ENCODE measurements at regions not wholly inside any gene's neighbourhood (a gene's known extent, or its start where the extent isn't known, plus 50 kb on each side); places are given as distances from the start of the nearest gene placed in this dataset.

DNA sequence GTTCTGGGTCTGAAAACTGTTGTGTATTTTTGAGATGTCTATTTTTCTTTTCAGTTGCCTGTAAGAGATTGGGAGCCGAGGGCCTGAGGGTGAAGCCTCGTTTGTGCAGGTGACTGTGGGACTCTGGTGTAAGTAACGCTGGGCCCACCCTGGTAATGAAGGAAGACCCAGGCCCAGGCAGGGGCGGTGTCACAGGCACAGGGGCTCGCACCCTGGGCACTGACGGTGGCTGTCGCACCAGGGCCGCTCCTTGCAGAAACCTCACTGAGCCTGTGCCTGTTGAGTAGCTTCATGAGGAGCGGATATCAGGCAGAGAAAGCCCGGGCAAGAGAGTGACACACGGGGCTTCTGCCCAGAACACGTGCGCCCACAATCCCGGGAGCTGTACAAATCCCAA, 541.4 kb downstream of the TRIML1 start:
- DNase-seq (ENCODE audit: low read depth), result no peak
- TF ChIP-seq, protein P1, sequence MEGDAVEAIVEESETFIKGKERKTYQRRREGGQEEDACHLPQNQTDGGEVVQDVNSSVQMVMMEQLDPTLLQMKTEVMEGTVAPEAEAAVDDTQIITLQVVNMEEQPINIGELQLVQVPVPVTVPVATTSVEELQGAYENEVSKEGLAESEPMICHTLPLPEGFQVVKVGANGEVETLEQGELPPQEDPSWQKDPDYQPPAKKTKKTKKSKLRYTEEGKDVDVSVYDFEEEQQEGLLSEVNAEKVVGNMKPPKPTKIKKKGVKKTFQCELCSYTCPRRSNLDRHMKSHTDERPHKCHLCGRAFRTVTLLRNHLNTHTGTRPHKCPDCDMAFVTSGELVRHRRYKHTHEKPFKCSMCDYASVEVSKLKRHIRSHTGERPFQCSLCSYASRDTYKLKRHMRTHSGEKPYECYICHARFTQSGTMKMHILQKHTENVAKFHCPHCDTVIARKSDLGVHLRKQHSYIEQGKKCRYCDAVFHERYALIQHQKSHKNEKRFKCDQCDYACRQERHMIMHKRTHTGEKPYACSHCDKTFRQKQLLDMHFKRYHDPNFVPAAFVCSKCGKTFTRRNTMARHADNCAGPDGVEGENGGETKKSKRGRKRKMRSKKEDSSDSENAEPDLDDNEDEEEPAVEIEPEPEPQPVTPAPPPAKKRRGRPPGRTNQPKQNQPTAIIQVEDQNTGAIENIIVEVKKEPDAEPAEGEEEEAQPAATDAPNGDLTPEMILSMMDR (IDR thresholded peaks at IDR 0.05; ENCODE audit: low read depth, low read length, missing control alignments), result no peak
- H3K4me3 ChIP-seq (ENCODE audit: low read depth, low read length), result no peak overlapping the region

DNA sequence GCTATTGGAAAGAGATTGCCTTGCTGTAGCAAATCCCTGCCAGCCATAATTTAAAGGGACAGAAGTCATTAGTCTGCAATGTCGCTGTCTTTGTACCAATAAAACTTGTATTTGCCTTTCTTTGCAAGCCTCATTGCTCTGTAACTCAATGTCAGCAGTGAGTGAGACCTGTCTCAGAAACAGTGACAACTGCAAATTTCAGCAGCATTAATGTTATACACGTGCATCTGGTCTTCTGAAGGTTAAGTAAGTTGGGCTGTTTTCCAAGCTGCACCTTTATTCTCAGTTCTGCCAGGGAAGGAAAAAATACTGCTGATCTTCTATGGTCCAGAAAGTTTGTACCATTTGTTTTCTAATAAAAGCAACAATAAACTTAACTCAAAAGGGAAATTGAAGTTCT, 543.1 kb downstream of the TRIML1 start:
- TF ChIP-seq, protein P1 (IDR thresholded peaks at IDR 0.05; ENCODE audit: low read depth, low read length, missing control alignments), result no peak
- no peak overlapping the region for H3K4me3 ChIP-seq (ENCODE audit: low read depth, low read length)
- no peak for DNase-seq (ENCODE audit: low read depth)

DNA sequence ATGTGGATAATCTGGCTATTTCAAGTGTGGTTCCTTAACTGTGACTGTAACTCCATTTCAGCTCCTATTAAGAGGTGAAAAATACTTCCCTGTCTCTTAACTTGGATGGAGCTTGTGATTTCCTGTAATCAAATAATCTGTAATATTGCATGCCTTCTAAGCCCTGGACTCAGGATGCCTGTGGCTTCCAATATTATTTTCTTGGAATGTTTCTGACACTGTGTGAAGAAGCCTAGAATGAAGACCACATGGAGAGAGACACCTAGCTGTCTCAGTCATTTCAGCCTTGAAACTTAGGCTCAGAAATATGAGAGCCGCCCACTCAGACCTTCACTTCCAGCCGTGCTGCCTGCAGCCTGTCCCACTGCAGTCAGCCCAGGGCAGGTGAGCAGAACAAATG, 544.3 kb downstream of the TRIML1 start:
- DNase-seq (ENCODE audit: low read depth), result no peak
- no peak overlapping the region for H3K4me3 ChIP-seq (ENCODE audit: low read depth, low read length)
- TF ChIP-seq, protein P1 (IDR thresholded peaks at IDR 0.05; ENCODE audit: low read depth, low read length, missing control alignments), result no peak

DNA sequence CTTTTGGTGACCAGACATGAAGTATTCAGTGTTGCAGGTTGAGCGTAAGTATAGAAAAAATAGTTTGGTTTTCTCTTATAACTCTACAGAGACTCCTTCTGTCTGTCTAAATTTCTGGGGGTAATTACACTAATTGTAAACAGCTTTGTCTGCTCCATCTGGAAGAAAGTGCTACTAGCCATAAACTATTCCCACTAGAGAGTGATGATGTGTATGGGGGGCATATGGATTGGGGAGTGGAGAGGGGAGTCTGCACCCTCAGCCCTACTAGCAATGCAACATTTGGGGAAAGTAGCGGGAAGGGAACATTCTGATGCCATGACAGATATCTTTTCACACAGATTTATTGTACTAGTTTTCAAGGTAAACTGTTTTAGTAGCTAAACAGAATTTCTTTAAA, 549.7 kb downstream of the TRIML1 start:
- H3K4me3 ChIP-seq (ENCODE audit: low read depth, low read length), result no peak overlapping the region
- no peak for DNase-seq (ENCODE audit: low read depth)
- TF ChIP-seq, protein P1 (IDR thresholded peaks at IDR 0.05; ENCODE audit: low read depth, low read length, missing control alignments), result no peak

DNA sequence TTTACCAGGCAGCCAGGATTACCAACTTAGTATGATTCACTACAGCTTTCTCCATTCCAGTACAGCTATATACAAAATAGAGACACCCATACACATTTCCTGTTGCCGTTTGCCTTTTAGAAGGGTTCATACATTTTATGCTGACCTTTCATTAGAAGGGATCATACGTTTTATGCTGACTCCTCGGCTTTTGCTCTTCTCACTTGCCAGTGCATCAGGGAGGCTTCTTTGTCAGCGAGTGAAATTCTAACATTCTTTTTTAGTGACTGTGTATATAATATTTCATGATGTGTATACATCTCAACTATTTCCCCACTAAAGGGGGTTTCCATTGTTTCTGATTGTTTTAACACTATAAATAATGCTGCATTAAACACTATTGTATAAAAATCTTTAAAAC, 552.6 kb downstream of the TRIML1 start:
- H3K4me3 ChIP-seq (ENCODE audit: low read depth, low read length), result no peak overlapping the region
- DNase-seq (ENCODE audit: low read depth), result no peak
- TF ChIP-seq, protein P1 (IDR thresholded peaks at IDR 0.05; ENCODE audit: low read depth, low read length, missing control alignments), result no peak

DNA sequence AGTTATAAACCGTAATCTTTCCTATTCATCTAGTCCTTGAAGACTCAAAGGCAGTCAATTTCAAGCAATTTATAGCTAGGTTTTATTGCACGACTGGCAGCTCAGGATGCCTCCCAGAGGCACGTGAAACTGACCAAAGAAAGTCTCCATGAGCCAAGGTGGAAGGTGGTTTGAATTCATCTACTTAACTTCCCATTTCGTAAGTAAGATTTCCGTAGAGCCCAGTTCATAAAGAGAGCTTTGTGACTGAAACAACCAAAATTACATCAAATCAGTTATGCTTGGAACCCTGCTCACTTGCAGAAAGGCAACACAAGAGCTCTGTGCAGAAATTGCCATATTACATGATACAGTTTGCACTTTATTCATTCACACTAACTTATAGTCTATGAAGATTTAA, 556.0 kb downstream of the TRIML1 start:
- no peak for DNase-seq (ENCODE audit: low read depth)
- TF ChIP-seq, protein P1 (IDR thresholded peaks at IDR 0.05; ENCODE audit: low read depth, low read length, missing control alignments), result no peak

DNA sequence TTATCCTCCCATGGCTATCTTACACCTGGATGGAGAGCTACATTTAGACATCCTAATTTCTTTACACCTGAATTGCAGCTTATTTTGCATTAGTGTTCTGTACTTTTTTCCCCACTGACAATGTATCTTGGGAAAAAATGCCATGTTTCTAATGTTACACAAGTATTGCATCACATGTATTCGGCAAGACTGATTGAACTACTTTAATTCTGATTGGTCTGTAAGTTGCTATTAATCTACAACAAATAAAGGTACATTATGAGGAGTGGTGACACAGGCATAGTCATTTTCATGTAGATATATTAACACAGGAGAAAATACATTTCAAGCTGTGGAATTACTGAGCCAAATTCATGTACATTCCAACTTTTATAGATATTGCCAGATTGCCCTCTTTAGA, 558.0 kb downstream of the TRIML1 start:
- DNase-seq (ENCODE audit: low read depth), result no peak
- TF ChIP-seq, protein P1 (IDR thresholded peaks at IDR 0.05; ENCODE audit: low read depth, low read length, missing control alignments), result no peak

More for the DNA sequence above, 556.0 kb downstream of the TRIML1 start:
- H3K4me3 ChIP-seq (ENCODE audit: low read depth, low read length), result no peak overlapping the region

More for the DNA sequence above, 558.0 kb downstream of the TRIML1 start:
- H3K4me3 ChIP-seq (ENCODE audit: low read depth, low read length), result no peak overlapping the region

All from GM12864 (cell line).